GM23248 (cell line): ENCODE measurements at regions not wholly inside any gene's neighbourhood (a gene's known extent, or its start where the extent isn't known, plus 50 kb on each side); places are given as distances from the start of the nearest gene placed in this dataset.

Experiments used
- DNase-seq: peaks from one replicate; pipeline ENCODE4 v3.0.0-alpha.2; 2015
- H2AFZ ChIP-seq: fragments of 200-600 bp; sonication (generic); 2 replicates; pipeline ENCODE4 v1.6.1; 2016; ENCODE audit warnings: antibody characterized with exemption
- H3F3A ChIP-seq: fragments of 200-600 bp; sonication (generic); 2 replicates; pipeline ENCODE4 v1.6.1; 2016; ENCODE audit warnings: mild to moderate bottlenecking, antibody characterized with exemption, mixed run types; ENCODE audit not compliant: insufficient read depth
- H3K27ac ChIP-seq: fragments of 200-600 bp; sonication (generic); 2 replicates; pipeline ENCODE4 v1.5.1; 2016; ENCODE audit warnings: mild to moderate bottlenecking
- H3K27me3 ChIP-seq: fragments of 200-600 bp; sonication (generic); replicated peaks from 2 replicates; pipeline ENCODE4 v1.6.1; 2016; ENCODE audit warnings: mild to moderate bottlenecking; ENCODE audit not compliant: insufficient read depth
- H3K36me3 ChIP-seq: fragments of 200-600 bp; sonication (generic); 2 replicates; pipeline ENCODE4 v1.6.1; 2016; ENCODE audit warnings: low read depth, mild to moderate bottlenecking
- H3K4me1 ChIP-seq: fragments of 200-600 bp; sonication (generic); 2 replicates; pipeline ENCODE4 v1.6.1; 2016; ENCODE audit warnings: mild to moderate bottlenecking; ENCODE audit not compliant: insufficient read depth
- H3K4me2 ChIP-seq: fragments of 200-600 bp; sonication (generic); one replicate; pipeline ENCODE4 v1.6.1; 2016; ENCODE audit warnings: mild to moderate bottlenecking; ENCODE audit not compliant: unreplicated experiment
- H3K4me3 ChIP-seq: fragments of 200-600 bp; sonication (generic); 2 replicates; pipeline ENCODE4 v1.5.1; 2016; ENCODE audit warnings: mild to moderate bottlenecking
- H3K79me2 ChIP-seq: fragments of 200-600 bp; sonication (generic); 2 replicates; pipeline ENCODE4 v1.6.1; 2016; ENCODE audit warnings: mild to moderate bottlenecking; ENCODE audit not compliant: insufficient read depth
- H3K9ac ChIP-seq: fragments of 200-600 bp; sonication (generic); 2 replicates; pipeline ENCODE4 v1.6.1; 2016; ENCODE audit warnings: mild to moderate bottlenecking
- H3K9me2 ChIP-seq: fragments of 200-600 bp; sonication (generic); 2 replicates; pipeline ENCODE4 v1.6.1; 2016; ENCODE audit warnings: mixed run types, mild to moderate bottlenecking, moderate library complexity; ENCODE audit not compliant: insufficient read depth
- H3K9me3 ChIP-seq: fragments of 200-600 bp; sonication (generic); one replicate; pipeline ENCODE4 v1.6.1; 2017; ENCODE audit warnings: low read depth
- H4K20me1 ChIP-seq: fragments of 200-600 bp; sonication (generic); 2 replicates; pipeline ENCODE4 v1.6.0; 2016; ENCODE audit not compliant: insufficient read depth
- EZH2 ChIP-seq: fragments of 200-600 bp; sonication (generic); IDR thresholded peaks from 2 replicates; pipeline ENCODE4 v1.6.1; 2018; ENCODE audit warnings: antibody characterized with exemption, mild to moderate bottlenecking; ENCODE audit not compliant: insufficient read depth, poor library complexity, severe bottlenecking
- EZH2phosphoT487 ChIP-seq: fragments of 200-600 bp; sonication (generic); IDR thresholded peaks from 2 replicates; pipeline ENCODE4 v1.6.1; 2018; ENCODE audit warnings: antibody characterized with exemption, moderate library complexity, mild to moderate bottlenecking, low read depth; ENCODE audit not compliant: insufficient read depth
- WGBS, 2 experiments: methylation state at CpG; one replicate each; pipeline ENCODE4 v1.1.6; 2015 to 2017; ENCODE audit warnings: low lambda C conversion rate in 2 of 2, low coverage in 1 of 2; ENCODE audit errors: missing lambda C conversion rate in 2 of 2; 5-methylcytosine and 5-hydroxymethylcytosine counted together
- in situ Hi-C: fragments of 300-500 bp; cut with MboI; formaldehyde crosslinking; loops from 2 replicates; pipeline ENCODE4 v1.15.0; 2020

GRCh38 chr4:96786306-96786705 is 946.4 kb downstream of the PDHA2 start:
- WGBS, 2 experiments: 10 to 20% methylated on average over 3 of the region's 3 CpGs
- no peaks in the 10 kb centered on the region for H3K4me1 ChIP-seq
- H3K9ac ChIP-seq: no peak overlapping the region

GRCh38 chr4:96787766-96788165 is 947.9 kb downstream of the PDHA2 start:
- Histone ChIP-seq H3K9ac (no peak overlapping the region), H3F3A (no peaks in the 10 kb centered on the region), H2AFZ (no peak overlapping the region), H3K9me3 (peaks cover 7% of the 10 kb centered on the region), H3K36me3 (no peaks in the 10 kb centered on the region), H3K4me3 (no peak overlapping the region), H3K4me2 (no peak overlapping the region), H3K27me3 (no peaks in the 10 kb centered on the region), H4K20me1 (no peaks in the 10 kb centered on the region), H3K4me1 (no peaks in the 10 kb centered on the region), H3K9me2 (no peaks in the 10 kb centered on the region), H3K79me2 (no peaks in the 10 kb centered on the region), H3K27ac (no peak overlapping the region)
- 21 to 38% methylated on average over 1 of the region's 1 CpG for WGBS, 2 experiments
- in situ Hi-C loops: no loop called here
- TF ChIP-seq EZH2 (no peak), EZH2phosphoT487 (no peak)
- DNase-seq: no peak

More at GRCh38 chr4:96786306-96786705, 946.4 kb downstream of the PDHA2 start:
- no peaks in the 10 kb centered on the region for H3K79me2 ChIP-seq
- no peaks in the 10 kb centered on the region for H3K9me2 ChIP-seq
- no peaks in the 10 kb centered on the region for H4K20me1 ChIP-seq
- H3K27me3 ChIP-seq: no peaks in the 10 kb centered on the region
- DNase-seq: no peak
- H3K4me3 ChIP-seq: no peak overlapping the region
- H3F3A ChIP-seq: no peaks in the 10 kb centered on the region
- TF ChIP-seq EZH2phosphoT487 (no peak), EZH2 (no peak)
- no peak overlapping the region for H2AFZ ChIP-seq
- in situ Hi-C loops: no loop called here
- H3K4me2 ChIP-seq: no peak overlapping the region
- peaks cover 7% of the 10 kb centered on the region for H3K9me3 ChIP-seq
- no peak overlapping the region for H3K27ac ChIP-seq
- no peaks in the 10 kb centered on the region for H3K36me3 ChIP-seq

GRCh38 chr4:96809563-96809962 is 969.7 kb downstream of the PDHA2 start:
- Histone ChIP-seq H3K4me3 (no peak overlapping the region), H3F3A (no peaks in the 10 kb centered on the region), H3K27ac (no peak overlapping the region), H3K27me3 (no peaks in the 10 kb centered on the region), H3K79me2 (no peaks in the 10 kb centered on the region), H3K9me3 (no peaks in the 10 kb centered on the region), H3K9ac (no peak overlapping the region), H3K4me2 (no peak overlapping the region), H4K20me1 (no peaks in the 10 kb centered on the region), H3K9me2 (peaks cover 5% of the 10 kb centered on the region; the same call in 1 of the 2 replicates), H3K36me3 (no peaks in the 10 kb centered on the region), H3K4me1 (no peaks in the 10 kb centered on the region), H2AFZ (no peak overlapping the region)
- no peak for TF ChIP-seq EZH2phosphoT487
- no peak for TF ChIP-seq EZH2
- 5 to 13% methylated on average over 2 of the region's 2 CpGs for WGBS, 2 experiments
- in situ Hi-C loops: no loop called here
- DNase-seq: no peak

- H3K9ac ChIP-seq: no peak overlapping the region
- no peaks in the 10 kb centered on the region for H3F3A ChIP-seq
- H3K27ac ChIP-seq: no peak overlapping the region
- H3K36me3 ChIP-seq: no peaks in the 10 kb centered on the region
- in situ Hi-C loops: no loop called here
- H3K4me3 ChIP-seq: no peak overlapping the region
- no peak overlapping the region for H2AFZ ChIP-seq
- no peak for DNase-seq
- no peaks in the 10 kb centered on the region for H4K20me1 ChIP-seq
- TF ChIP-seq EZH2phosphoT487 (no peak), EZH2 (no peak)
- no peak overlapping the region for H3K4me2 ChIP-seq
- no peaks in the 10 kb centered on the region for H3K27me3 ChIP-seq
- no peaks in the 10 kb centered on the region for H3K79me2 ChIP-seq
- H3K9me2 ChIP-seq: no peaks in the 10 kb centered on the region
- H3K4me1 ChIP-seq: no peaks in the 10 kb centered on the region
- 4 to 6% methylated on average over 4 of the region's 4 CpGs for WGBS, 2 experiments
- H3K9me3 ChIP-seq: no peaks in the 10 kb centered on the region
Measured at GRCh38 chr4:96827086-96827485, 987.2 kb downstream of the PDHA2 start.

- Histone ChIP-seq H3K27ac (no peak overlapping the region), H3K9me2 (0 out of 2 replicates have a peak, but pooled peaks cover 3% of the 10 kb centered on the region), H2AFZ (no peak overlapping the region), H3K36me3 (no peaks in the 10 kb centered on the region), H3K4me1 (no peaks in the 10 kb centered on the region), H3F3A (no peaks in the 10 kb centered on the region), H4K20me1 (no peaks in the 10 kb centered on the region), H3K79me2 (no peaks in the 10 kb centered on the region), H3K9me3 (no peaks in the 10 kb centered on the region), H3K27me3 (no peaks in the 10 kb centered on the region), H3K9ac (no peak overlapping the region), H3K4me2 (no peak overlapping the region), H3K4me3 (no peak overlapping the region)
- in situ Hi-C loops: no loop called here
- DNase-seq: no peak
- WGBS, 2 experiments: 4 to 6% methylated on average over 2 of the region's 2 CpGs
- no peak for TF ChIP-seq EZH2
Measured at GRCh38 chr4:96833831-96834230, 993.9 kb downstream of the PDHA2 start.
